D341Med (cell line): ENCODE measurements at regions not wholly inside any gene's neighbourhood (a gene's known extent, or its start where the extent isn't known, plus 50 kb on each side); places are given as distances from the start of the nearest gene placed in this dataset.
A peak's percentile ranks its signal among the peaks of the same experiment; 100 is the strongest.
"Not testable (repeated sequence)": the region's sequence is repeated elsewhere in the genome, so short reads cannot be mapped to it uniquely, and the experiment has no call there.

ENCODE experiments used
- DNase-seq: peaks from one replicate; pipeline ENCODE4 v3.0.0; 2012; ENCODE audit warnings: low spot score

GRCh38 chr7:137110091-137110509 lies 233.4 kb downstream of the PTN start:
- no peak for DNase-seq

GRCh38 chr7:137107802-137108201 lies 235.7 kb downstream of the PTN start:
- DNase-seq, result not testable (repeated sequence)

DNA sequence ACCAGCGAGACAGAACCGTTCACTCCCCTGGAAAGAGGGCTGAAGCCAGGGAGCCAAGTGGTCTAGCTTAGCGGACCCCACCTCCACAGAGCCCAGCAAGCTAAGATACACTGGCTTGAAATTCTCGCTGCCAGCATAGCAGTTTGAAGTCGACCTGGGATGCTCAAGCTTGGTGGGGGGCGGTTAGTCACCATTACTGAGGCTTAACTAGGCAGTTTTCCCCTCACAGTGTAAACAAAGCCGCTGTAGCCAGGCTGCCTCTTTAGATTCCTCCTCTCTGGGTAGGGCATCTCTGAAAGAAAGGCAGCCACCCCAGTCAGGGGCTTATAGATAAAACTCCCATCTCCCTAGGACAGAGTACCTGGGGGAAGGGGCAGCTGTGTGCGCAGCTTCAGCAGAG lies 235.1 kb downstream of the CHRM2 start:
- not testable (repeated sequence) for DNase-seq

- no peak for DNase-seq
Observed at GRCh38 chr7:137097111-137097510, 228.7 kb downstream of the CHRM2 start.

- no peak for DNase-seq
Observed at GRCh38 chr7:137096607-137097006, 228.2 kb downstream of the CHRM2 start.

GRCh38 chr7:137093198-137093597 lies 224.7 kb downstream of the CHRM2 start:
- DNase-seq, result no peak

GRCh38 chr7:137091396-137091795 lies 222.9 kb downstream of the CHRM2 start:
- peak; percentile 36 for DNase-seq

DNA sequence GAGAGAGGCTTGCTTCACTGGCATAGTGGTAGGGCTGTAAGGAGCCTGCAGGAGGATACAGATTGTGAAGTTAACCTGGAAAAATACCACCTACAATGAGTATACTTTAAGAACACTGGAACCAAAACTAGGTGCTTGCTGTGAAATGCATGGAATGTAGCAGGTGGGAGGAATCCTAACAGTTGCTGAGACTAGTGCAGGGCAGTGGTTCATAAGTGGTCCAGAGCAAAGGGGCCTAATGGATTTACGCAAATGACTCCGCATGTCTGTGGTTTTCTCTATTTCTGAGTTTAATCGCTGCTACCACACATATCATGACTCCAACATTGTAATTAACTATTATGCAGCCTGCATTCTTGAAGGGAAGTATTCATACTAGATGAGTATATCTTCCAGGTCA lies 218.4 kb downstream of the CHRM2 start:
- no peak for DNase-seq

GRCh38 chr7:137084607-137085380 lies 216.3 kb downstream of the CHRM2 start:
- no peak for DNase-seq

DNA sequence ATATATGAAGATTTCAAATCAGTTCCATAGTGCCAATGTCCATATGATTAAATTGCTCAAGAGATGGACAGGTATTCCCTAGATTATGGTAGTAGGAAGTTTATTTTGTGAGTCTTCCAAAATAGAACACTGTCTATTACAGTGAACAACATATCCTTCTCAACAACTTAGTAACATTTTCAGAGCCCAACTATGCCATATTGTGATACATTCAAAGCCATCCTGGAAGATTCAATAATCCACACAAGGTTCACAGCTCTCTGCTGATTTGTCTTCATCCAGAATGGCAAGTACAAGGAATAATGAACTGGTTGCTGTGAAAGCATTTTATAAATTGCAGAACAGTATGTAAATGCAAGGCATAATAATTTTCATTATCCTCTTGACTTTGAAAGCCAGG lies 213.9 kb downstream of the CHRM2 start:
- no peak for DNase-seq

- peak; percentile 64 for DNase-seq
Observed at GRCh38 chr7:137081321-137082093, 213.1 kb downstream of the CHRM2 start.

- no peak for DNase-seq
Observed at GRCh38 chr7:137080516-137081203, 212.2 kb downstream of the CHRM2 start.

DNA sequence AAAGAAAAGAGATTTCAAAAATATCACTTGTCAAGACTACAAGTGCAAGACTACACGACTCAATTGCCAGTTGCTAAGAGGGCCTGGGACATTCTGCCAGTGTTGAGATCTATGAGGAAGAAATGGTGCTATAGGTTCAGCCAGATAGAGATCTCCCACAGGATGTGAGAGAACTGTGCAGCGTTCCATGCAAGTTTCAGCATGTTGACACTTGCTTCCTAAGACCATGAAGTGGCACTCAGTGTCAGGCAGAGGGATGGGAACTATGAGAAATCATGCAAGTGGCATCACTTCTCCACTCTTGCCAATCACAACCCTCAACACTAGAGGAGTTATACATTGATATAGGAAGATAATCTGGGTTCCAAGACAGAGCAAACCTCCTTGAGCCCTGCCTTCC lies 210.3 kb downstream of the CHRM2 start:
- DNase-seq, result no peak

DNA sequence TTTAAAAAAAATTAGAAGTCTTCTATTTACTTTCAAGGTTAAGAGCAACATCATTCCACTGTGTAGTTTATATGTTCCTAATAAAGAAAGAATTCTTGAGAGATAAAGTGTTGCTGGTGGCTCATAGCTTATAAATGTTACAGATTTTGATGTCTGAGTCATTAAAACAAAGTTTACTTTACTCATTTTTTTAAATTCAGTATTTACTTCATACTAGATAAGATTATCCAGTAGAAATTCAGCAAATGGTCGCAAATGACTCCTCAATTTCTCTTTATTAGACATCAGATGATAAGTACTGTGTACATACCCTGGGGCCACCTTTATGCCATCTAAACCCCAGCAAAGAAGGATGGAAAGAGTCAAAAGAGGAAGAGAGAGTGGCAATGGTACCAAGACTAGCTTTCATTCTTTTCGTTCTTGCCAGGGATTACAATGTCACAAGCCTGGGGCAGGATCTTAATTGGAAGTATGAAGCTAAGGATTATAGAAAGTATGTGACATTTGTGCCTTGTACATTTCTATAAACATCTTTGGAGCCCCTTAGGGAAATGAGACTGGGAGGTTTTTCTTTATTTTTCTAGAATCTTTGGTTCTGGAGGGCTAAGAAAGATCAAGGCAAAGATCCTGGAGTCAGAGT lies 206.1 kb downstream of the CHRM2 start:
- no peak for DNase-seq

DNA sequence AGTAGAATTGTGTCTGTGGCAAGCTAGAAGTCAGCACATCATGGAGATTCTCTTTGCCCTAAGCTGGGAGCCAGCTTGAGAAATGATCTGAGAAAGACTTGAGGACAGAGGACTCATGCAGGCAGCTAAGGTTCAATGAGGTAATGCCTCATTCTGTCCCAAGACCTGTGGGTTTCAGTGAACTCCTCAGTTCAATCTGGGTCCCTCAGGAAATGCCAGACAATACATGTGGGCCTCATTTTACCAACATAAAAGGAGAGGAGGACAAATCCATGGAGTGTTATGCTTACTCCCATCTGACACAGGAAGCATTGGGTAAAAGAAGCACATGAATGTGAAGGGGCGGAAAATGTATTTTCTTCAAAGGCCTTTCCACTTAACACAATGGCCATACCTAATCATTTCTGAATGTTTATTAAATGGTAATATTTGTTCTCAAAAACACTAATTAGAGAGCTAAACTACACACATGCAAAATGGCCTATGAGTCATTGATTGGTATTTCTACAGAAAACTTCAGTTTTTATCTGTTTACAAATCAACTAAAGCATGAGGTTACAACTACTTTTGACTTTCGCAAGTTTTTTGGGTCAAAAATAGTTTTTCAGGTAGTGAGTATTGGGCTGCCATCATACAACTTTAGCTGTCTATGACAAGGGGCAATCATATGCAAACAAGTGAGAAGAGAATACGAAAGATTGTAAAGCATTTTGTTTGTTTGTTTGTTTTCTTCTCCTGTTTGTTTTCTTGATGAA lies 205.3 kb downstream of the CHRM2 start:
- no peak for DNase-seq
